IPS-NIHi11 (cell line): ENCODE measurements at regions not wholly inside any gene's neighbourhood (a gene's known extent, or its start where the extent isn't known, plus 50 kb on each side); places are given as distances from the start of the nearest gene placed in this dataset.
A peak's percentile ranks its signal among the peaks of the same experiment; 100 is the strongest.
"Not testable (repeated sequence)": the region's sequence is repeated elsewhere in the genome, so short reads cannot be mapped to it uniquely, and the experiment has no call there.

ENCODE experiments used
- DNase-seq: peaks from one replicate; pipeline ENCODE4 v3.0.0; 2012; ENCODE audit warnings: mixed read lengths, low spot score

DNA sequence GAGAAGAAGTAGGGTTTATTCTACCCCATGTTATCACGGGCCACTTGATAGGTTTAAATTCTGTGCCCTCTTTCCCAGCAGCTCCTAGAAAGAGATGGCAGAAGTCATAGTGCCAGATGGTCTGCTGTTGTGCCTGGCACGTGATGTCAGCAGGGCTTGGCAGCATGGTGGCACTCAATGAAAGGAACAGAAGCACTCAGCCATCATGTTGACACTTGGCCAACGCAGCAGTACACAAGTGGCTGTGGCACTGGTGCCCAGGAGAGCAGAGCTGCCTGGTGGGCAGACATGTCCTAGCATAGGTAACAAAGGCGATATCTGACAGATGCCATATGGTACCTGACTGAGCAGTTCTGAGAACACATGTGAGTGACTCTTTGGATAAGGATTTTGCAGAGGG, 796.4 kb upstream of the ACO1 start:
- no peak for DNase-seq

GRCh38 chr9:31588756-31589155, 795.7 kb upstream of the ACO1 start:
- DNase-seq: no peak

DNA sequence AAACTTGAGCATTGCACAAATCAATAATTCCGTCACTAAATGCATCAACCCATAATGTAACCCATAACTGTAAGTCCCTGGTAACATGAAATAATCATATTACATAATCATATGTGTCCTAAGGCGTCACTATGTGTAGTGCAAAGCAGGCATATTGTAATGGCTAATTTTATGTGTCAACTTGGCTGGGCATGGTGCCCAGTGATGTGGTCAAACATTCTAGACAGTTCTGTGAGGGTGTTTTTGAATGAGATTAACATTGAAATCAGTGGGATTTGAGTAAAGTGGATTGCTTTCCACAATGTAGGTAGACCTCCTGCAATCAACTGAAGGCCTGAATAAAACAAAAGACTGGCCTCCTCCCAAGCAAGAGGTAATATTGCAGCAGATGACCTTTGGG, 794.4 kb upstream of the ACO1 start:
- DNase-seq: no peak

DNA sequence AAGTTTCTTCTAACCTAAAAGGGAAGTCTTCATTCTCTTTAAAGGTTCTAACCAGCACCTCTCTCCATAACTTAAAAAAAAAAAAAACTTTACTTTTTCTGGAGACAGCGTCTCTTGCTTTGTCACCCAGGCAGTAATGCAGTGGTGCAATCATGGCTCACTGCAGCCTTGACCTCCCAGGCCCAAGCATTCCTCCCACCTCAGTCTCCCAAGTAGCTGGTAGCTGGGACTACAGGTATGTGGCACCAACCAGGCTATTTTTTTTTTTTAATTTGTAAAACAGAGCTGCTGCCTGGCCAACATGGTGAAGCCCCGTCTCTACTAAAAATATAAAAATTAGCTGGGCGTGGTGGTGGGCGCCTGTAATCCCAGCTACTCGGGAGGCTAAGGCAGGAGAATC, 787.4 kb upstream of the ACO1 start:
- not testable (repeated sequence) for DNase-seq

DNA sequence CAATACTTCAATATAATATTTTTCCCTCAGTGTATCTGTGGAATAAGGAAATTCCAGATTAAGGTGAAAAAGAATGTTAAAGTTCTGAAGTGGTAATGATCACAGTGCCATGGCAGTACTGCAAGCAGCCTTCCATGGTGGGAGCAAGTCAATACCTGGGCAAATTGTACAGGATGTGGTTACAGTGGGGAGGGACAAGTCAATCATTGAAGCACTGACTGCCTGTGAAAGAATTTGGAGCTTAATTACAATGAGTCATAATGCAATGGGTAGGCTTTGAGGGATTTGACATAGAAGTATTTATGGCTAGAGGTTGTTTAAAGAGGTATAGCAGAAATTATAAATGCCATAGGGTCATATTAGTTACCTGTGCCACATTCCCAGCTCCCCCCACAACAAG, 786.5 kb upstream of the ACO1 start:
- peak; percentile 22 for DNase-seq

DNA sequence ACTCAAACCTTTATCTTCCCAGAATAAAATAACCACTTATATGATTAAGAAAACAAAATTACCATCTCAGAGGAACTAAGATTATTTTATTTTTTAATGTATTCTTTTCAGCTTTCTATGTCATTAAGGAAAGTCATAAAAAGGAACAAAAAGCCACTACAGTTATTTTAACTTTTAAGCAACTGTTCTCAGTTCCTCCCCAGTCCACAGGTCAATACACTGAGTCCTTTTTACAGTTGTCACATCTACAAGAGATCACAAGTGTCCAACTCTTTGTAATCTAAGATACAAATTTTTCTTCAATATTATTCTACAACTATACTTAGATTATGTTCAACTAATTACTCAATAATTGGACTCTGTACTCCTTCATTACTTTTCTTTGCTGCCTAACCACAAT, 782.8 kb upstream of the ACO1 start:
- DNase-seq: no peak

GRCh38 chr9:31604531-31604930, 779.9 kb upstream of the ACO1 start:
- DNase-seq: no peak

DNA sequence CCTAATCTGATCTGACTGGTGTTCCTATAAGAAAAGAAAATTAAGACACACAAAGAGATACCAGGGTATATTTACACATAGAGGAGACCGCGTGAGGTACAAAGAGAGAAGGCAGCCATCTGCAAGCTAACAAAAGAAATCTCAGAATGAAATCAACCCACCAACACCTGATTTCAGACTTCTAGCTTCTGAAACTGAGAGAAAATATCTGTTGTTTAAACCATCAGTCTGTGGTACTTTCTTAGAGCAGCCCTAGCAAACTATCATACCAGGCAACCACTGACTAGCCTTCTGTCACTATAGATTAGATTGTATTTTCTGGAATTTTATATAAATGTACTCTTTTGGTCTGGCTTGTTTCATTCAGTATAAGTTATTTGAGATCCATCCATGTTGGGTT, 779.3 kb upstream of the ACO1 start:
- DNase-seq: no peak

GRCh38 chr9:31606678-31607077, 777.8 kb upstream of the ACO1 start:
- DNase-seq: no peak

- no peak for DNase-seq
Measured at GRCh38 chr9:31608416-31608815, 776.0 kb upstream of the ACO1 start.

GRCh38 chr9:31608881-31609280, 775.6 kb upstream of the ACO1 start:
- DNase-seq: no peak

DNA sequence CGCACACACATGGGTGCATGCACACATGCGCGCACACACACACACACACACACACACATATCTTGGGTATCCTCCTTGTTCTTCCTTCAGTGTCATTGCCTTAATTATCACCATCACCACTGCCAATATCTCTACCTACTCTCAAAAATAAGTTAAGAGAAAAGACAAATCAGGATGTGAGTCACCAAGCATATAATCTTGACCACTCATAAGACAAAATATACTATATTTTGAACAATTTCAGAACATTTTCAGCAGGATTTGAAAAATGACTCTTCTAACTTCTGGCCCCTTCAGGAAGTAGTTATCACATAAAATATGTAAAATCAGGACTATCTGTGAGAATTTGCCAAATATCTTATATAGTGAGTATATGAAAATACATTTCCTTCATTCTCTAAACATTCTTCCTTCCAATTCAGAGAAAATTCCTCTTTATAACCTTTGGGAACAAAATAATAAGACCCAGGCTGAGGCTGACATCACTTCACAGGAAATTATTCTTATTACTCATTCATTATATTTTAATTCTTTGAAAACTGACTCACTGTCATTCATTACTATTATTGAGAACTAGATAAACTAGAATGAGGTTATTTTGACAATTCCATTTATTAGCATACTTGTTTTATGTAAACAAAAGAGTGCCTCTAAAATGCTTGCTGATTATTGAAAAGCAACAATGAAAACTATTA, 772.0 kb upstream of the ACO1 start:
- no peak for DNase-seq

- DNase-seq: peak; percentile 14
Measured at GRCh38 chr9:31615966-31616365, 768.5 kb upstream of the ACO1 start.

- no peak for DNase-seq
Measured at GRCh38 chr9:31623511-31623910, 760.9 kb upstream of the ACO1 start.

DNA sequence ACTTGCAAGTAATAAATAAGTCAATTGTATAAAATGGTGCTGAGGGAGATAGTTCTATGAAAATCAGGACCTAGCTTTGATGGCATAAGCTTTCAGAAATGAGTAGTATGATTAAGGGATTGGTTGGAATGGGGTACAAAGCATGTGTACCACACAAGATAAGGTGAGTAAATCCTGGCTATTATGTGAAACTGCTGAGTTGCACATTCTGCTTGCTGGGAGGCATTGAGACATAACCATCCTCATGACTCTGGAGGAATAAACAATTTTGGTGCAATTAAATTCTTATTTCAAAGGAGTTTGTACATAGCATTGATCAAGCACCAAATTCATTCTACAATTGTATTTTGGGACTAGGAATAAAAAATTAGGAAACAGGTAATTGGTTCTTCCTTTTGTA, 755.2 kb upstream of the ACO1 start:
- DNase-seq: no peak

GRCh38 chr9:31637265-31637664, 747.2 kb upstream of the ACO1 start:
- no peak for DNase-seq

- no peak for DNase-seq
Measured at GRCh38 chr9:31637861-31638260, 746.6 kb upstream of the ACO1 start.

- no peak for DNase-seq
Measured at GRCh38 chr9:31639451-31639850, 745.0 kb upstream of the ACO1 start.

GRCh38 chr9:31669311-31669710, 715.1 kb upstream of the ACO1 start:
- no peak for DNase-seq

- no peak for DNase-seq
Measured at GRCh38 chr9:31671011-31671410, 713.4 kb upstream of the ACO1 start.

- no peak for DNase-seq
Measured at GRCh38 chr9:31674264-31674663, 710.2 kb upstream of the ACO1 start.

GRCh38 chr9:31677415-31677814, 707.0 kb upstream of the ACO1 start:
- DNase-seq: no peak

DNA sequence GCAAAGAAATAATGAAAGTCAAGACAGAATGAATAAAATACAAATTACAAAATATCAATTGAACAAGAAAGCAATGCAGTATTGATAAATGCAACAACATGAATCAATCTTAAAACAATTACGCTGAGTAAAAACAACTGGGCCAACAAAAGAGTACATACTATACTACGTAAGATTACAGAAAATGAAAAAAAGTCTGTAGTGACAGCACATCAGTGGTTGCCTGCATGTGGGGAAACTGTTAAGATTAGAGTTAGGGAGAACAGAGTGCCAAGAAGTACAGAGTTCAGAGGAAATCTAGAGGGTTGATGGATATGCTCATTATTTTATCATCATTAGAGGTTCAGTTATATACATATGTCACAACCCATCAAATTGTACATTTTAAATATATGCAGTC, 706.6 kb upstream of the ACO1 start:
- DNase-seq: no peak

DNA sequence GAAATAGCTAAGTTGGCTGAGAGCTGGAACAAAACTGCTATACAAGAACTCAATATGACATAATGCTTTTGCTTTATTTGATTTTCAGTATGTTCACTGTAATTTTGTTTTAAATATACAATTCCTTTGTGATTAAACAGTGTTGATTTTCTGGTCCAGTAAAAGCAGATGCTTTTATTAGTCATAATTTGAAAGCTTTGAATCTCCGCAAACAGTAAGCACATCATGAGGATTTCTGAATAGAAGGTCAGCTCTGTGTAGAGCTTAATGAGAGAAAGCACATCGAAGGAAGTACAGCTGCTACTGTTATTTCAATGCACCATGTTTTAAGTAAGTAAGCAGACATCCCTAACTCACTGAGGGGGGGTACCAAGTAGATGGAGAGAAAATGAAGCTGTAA, 701.3 kb upstream of the ACO1 start:
- no peak for DNase-seq

DNA sequence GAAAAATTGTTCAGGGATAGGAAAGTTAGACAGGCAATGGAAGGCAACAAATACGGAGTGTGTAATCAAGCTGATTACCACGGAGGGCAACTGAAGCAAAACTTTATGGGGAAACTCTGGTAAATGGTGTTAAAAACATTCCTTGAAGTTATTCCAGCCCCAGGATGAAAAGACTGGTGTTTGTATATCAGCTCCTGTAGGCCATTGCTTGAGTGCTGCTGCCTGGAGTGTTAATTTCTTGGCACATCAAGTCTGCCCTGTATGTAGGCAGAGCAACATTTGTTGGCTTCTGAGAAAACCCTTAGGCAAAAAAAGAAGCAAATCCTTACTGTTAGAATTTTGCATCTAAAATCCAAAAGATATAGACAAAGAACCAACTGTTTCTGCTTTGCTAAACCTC, 686.5 kb upstream of the ACO1 start:
- DNase-seq: no peak
